ENCODE measurements at regions not wholly inside any gene's neighbourhood (a gene's known extent, or its start where the extent isn't known, plus 50 kb on each side); places are given as distances from the start of the nearest gene placed in this dataset.

DNA sequence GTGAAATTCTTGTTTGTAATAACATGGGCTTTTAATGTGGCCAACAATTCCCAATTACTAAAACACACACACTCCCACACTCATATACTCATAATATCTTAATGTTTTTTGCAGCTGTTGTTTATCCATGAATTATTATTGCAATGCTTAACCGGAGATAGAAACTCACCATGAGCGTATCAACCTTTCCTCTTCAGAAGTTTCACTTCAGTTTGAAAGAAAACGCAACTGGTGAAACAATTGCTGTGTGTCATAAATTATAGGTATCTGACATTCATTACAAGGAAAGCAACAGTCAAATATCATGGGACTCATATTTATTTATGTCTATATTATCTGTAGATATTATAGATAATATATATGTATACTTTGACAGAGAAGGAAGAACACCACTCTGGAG, 104.1 kb downstream of the HDGFL1 start:
- Histone ChIP-seq H3K27me3 (replicated peaks in 1 of 7) (no peaks in the 10 kb centered on the region), H3K9me3 (no peaks in the 10 kb centered on the region), H3K27ac (no peak overlapping the region), H3K36me3 (no peaks in the 10 kb centered on the region), H3K4me1 (no peaks in the 10 kb centered on the region), H3K4me3 (no peak overlapping the region)
- WGBS, 5 donors, result 57 to 83% (median 69%) methylated on average over 3 of the region's 3 CpGs
- TF ChIP-seq POLR2A (IDR thresholded peaks at IDR 0.05), result no peak
- TF ChIP-seq, protein P1, sequence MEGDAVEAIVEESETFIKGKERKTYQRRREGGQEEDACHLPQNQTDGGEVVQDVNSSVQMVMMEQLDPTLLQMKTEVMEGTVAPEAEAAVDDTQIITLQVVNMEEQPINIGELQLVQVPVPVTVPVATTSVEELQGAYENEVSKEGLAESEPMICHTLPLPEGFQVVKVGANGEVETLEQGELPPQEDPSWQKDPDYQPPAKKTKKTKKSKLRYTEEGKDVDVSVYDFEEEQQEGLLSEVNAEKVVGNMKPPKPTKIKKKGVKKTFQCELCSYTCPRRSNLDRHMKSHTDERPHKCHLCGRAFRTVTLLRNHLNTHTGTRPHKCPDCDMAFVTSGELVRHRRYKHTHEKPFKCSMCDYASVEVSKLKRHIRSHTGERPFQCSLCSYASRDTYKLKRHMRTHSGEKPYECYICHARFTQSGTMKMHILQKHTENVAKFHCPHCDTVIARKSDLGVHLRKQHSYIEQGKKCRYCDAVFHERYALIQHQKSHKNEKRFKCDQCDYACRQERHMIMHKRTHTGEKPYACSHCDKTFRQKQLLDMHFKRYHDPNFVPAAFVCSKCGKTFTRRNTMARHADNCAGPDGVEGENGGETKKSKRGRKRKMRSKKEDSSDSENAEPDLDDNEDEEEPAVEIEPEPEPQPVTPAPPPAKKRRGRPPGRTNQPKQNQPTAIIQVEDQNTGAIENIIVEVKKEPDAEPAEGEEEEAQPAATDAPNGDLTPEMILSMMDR (IDR thresholded peaks at IDR 0.05 in 8 of 11, conservative IDR thresholded peaks at IDR 0.05 in 3 of 11), result no peak
- TF ChIP-seq POLR2AphosphoS5 (IDR thresholded peaks at IDR 0.05), result no peak
- DNase-seq, result no peak
- intact Hi-C loops (cut with DNase I; ENCODE audit: low total_unique reads), result no loop called here

DNA sequence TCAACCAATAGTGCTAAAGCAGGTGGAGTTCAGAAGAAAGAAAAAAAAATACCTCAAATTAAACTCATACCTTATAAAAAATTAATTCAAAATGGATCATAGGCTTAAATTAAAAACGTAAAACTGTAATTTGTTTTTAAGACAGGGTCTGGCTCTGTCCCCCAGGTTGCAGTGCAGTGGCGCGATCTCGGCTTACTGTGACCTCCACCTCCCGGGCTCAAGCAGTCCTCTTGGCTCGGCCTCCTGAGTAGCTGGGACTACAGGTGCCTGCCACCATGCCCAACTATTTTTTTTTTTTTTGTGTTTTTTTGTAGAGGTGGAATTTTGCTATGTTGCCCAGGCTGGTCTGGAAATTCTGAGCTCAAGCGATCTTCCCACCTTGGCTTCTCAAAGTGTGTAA, 111.6 kb downstream of the HDGFL1 start:
- no peak overlapping the region for H3K4me3 ChIP-seq
- no peaks in the 10 kb centered on the region for H3K4me1 ChIP-seq
- no peaks in the 10 kb centered on the region for H3K9me3 ChIP-seq
- intact Hi-C loops (cut with DNase I; ENCODE audit: low total_unique reads), result no loop called here
- no peak for DNase-seq
- TF ChIP-seq, protein P1 (IDR thresholded peaks at IDR 0.05 in 8 of 11, conservative IDR thresholded peaks at IDR 0.05 in 3 of 11), result no peak
- 89 to 95% (median 89%) methylated on average over 7 of the region's 7 CpGs for WGBS, 5 donors
- H3K27me3 ChIP-seq (replicated peaks in 1 of 7), result no peaks in the 10 kb centered on the region
- H3K36me3 ChIP-seq, result no peaks in the 10 kb centered on the region
- H3K27ac ChIP-seq, result no peak overlapping the region

DNA sequence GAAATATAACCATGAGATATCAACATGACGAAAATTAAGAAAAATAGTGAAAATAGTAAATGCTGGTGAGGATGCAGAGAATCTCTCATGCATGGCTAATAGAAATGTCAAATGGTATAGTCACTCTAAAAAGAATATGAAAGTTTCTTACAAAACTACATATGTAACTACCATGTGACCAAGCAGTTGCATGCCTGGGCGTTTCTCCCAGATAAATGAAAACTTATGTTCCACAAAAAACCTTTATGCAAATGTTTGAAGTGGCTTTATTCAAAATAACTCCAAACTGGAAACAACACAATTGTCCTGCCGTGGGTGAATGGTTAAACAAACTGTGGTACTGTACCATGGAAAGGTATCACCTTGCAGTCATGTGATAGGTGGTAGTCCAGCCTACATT, 112.4 kb downstream of the HDGFL1 start:
- no peak for DNase-seq
- no peak overlapping the region for H3K4me3 ChIP-seq
- H3K27ac ChIP-seq, result no peak overlapping the region
- no peaks in the 10 kb centered on the region for H3K27me3 ChIP-seq (replicated peaks in 1 of 7)
- no peaks in the 10 kb centered on the region for H3K36me3 ChIP-seq
- H3K4me1 ChIP-seq, result no peaks in the 10 kb centered on the region
- intact Hi-C loops (cut with DNase I; ENCODE audit: low total_unique reads), result no loop called here
- no peak for TF ChIP-seq POLR2AphosphoS5 (IDR thresholded peaks at IDR 0.05)
- 72 to 86% (median 82%) methylated on average over 3 of the region's 3 CpGs for WGBS, 5 donors
- H3K9me3 ChIP-seq, result no peaks in the 10 kb centered on the region

DNA sequence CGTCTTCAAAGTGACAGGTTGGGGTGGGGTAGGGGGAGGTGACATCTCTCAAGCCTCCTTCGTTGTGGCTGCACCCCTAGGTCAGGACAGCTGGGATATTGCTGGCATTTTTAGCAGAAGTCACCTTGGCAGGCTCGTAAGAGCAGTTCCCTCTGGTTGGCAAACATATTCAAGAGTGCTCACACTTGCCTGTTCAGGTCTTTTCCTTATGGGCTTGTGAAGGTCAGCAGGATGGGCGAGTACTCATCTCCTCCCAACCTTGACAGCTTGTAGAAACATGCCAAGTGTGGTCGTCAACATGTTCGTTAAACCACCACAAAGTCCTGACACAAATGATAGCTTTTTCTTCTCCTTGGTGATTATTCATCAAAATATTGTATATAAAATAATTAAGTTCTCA, 113.6 kb downstream of the HDGFL1 start:
- DNase-seq, result no peak
- Histone ChIP-seq H3K27me3 (replicated peaks in 1 of 7) (no peaks in the 10 kb centered on the region), H3K36me3 (no peaks in the 10 kb centered on the region), H3K4me1 (no peaks in the 10 kb centered on the region), H3K4me3 (no peak overlapping the region), H3K27ac (peak overlapping the region in 1 of 8 donors; percentile 5), H3K9me3 (no peaks in the 10 kb centered on the region)
- intact Hi-C loops (cut with DNase I; ENCODE audit: low total_unique reads), result no loop called here
- 62 to 70% (median 66%) methylated on average over 6 of the region's 6 CpGs for WGBS, 5 donors
- TF ChIP-seq, protein P1 (IDR thresholded peaks at IDR 0.05 in 8 of 11, conservative IDR thresholded peaks at IDR 0.05 in 3 of 11), result no peak
- TF ChIP-seq POLR2AphosphoS5 (IDR thresholded peaks at IDR 0.05) (no peak), POLR2A (IDR thresholded peaks at IDR 0.05) (no peak)

DNA sequence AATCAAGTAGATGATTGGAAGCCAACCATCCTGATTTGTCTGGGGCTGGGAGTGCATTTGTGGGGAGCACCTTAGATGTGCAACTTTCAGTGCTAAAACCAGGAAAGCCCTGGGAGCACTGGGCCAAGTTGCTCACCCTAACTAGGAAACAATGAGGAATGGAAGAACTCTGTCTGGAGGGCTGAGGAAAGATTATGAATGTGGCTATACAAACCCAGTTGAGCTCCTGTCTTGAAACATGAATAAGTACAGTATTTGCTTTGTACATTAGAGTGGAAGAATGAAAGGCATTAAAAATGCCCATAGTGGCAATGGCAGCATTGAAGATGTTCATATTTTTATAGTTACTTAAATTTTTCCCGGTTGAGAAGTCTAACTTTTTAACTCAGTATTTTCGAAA, 121.1 kb downstream of the HDGFL1 start:
- 92 to 96% (median 95%) methylated on average over 2 of the region's 2 CpGs for WGBS, 5 donors
- no peak for TF ChIP-seq POLR2AphosphoS5 (IDR thresholded peaks at IDR 0.05)
- Histone ChIP-seq H3K4me1 (no peaks in the 10 kb centered on the region), H3K9me3 (peaks cover 0 to 8% (median 0%) of the 10 kb centered on the region in 8 donors), H3K27ac (no peak overlapping the region), H3K27me3 (replicated peaks in 1 of 7) (no peaks in the 10 kb centered on the region), H3K36me3 (no peaks in the 10 kb centered on the region), H3K4me3 (no peak overlapping the region)
- no peak for DNase-seq
- intact Hi-C loops (cut with DNase I; ENCODE audit: low total_unique reads), result no loop called here
